ENCODE measurements at regions not wholly inside any gene's neighbourhood (a gene's known extent, or its start where the extent isn't known, plus 50 kb on each side); places are given as distances from the start of the nearest gene placed in this dataset.
"Not testable (repeated sequence)": the region's sequence is repeated elsewhere in the genome, so short reads cannot be mapped to it uniquely, and the experiment has no call there.

DNA sequence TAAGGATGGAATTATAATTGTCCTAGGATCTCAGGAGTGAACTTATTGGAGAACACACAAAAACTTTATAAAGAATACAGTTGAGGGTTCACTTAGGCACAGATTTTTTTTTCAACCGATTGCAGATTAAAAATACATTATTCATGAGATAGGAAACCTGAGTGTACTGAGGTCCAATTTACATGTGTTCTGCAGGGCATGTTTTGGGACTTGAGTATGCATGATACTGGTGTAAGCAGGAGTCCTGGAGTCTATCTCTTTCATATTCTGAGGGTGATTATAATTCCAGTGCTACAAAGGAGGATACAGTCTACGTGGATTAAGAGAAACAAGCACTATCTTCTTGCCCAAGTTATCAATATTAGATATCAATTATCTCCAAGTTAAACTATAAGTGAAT is 139.3 kb upstream of the HSFY2 start:
- intact Hi-C loops (cut with DNase I), result no loop called here
- Histone ChIP-seq H3K27me3 (replicated peaks; ENCODE audit: insufficient read depth) (no peaks in the 10 kb centered on the region), H3K4me1 (replicated peaks) (no peaks in the 10 kb centered on the region), H3K4me3 (no peak overlapping the region), H3K9me3 (no peaks in the 10 kb centered on the region), H3K27ac (no peak overlapping the region), H3K36me3 (no peaks in the 10 kb centered on the region)
- WGBS, result 93% methylated on average over 2 of the region's 2 CpGs
- TF ChIP-seq, protein P1, sequence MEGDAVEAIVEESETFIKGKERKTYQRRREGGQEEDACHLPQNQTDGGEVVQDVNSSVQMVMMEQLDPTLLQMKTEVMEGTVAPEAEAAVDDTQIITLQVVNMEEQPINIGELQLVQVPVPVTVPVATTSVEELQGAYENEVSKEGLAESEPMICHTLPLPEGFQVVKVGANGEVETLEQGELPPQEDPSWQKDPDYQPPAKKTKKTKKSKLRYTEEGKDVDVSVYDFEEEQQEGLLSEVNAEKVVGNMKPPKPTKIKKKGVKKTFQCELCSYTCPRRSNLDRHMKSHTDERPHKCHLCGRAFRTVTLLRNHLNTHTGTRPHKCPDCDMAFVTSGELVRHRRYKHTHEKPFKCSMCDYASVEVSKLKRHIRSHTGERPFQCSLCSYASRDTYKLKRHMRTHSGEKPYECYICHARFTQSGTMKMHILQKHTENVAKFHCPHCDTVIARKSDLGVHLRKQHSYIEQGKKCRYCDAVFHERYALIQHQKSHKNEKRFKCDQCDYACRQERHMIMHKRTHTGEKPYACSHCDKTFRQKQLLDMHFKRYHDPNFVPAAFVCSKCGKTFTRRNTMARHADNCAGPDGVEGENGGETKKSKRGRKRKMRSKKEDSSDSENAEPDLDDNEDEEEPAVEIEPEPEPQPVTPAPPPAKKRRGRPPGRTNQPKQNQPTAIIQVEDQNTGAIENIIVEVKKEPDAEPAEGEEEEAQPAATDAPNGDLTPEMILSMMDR (IDR thresholded peaks at IDR 0.05), result no peak
- TF ChIP-seq POLR2A (IDR thresholded peaks at IDR 0.05), result no peak
- no peak for TF ChIP-seq POLR2AphosphoS5 (IDR thresholded peaks at IDR 0.05)
- no peak for DNase-seq (ENCODE audit: low spot score)

DNA sequence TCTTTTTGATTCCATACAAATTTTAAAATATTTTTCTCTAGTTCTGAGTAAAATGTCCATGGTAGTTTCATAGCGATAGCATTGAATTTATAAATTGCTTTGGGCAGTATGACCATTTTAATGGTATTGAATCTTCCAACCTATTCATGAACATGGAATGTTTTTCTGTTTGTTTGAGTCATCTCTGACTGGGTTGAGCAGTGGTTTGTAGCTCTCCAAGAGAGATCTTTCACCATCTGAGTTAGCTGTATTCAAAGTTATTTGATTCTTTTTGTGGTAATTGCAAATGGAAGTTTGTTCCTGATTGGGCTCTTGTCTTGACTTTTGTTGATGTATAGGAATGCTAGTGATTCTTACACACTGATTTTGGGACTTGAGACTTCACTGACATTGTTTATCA is 136.3 kb upstream of the HSFY2 start:
- no peak for DNase-seq (ENCODE audit: low spot score)
- no peaks in the 10 kb centered on the region for H3K27me3 ChIP-seq (replicated peaks; ENCODE audit: insufficient read depth)
- intact Hi-C loops (cut with DNase I), result no loop called here
- H3K4me1 ChIP-seq (replicated peaks), result no peaks in the 10 kb centered on the region
- WGBS, result 100% methylated on average over 1 of the region's 1 CpG
- no peaks in the 10 kb centered on the region for H3K9me3 ChIP-seq
- TF ChIP-seq, protein P1 (IDR thresholded peaks at IDR 0.05), result no peak
- no peak for TF ChIP-seq POLR2A (IDR thresholded peaks at IDR 0.05)
- TF ChIP-seq POLR2AphosphoS5 (IDR thresholded peaks at IDR 0.05), result no peak
- no peak overlapping the region for H3K27ac ChIP-seq
- no peak overlapping the region for H3K4me3 ChIP-seq
- H3K36me3 ChIP-seq, result no peaks in the 10 kb centered on the region

DNA sequence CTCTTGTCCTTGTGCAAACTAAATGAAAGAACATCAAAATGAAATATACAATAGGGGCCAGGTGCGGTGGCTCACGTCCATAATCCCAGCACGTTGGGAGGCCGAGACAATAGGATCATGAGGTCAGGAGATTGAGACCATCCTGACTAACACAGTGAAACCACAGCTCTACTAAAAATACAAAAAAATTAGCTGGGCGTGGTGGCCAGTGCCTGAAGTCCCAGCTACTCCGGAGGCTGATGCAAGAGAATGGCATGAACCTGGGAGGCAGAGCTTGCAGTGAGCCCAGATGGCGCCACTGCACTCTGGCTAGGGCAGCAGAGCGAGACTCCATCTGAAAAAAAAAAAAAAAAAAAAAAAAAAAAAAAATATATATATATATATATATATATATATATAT is 132.7 kb upstream of the HSFY2 start:
- DNase-seq (ENCODE audit: low spot score); H3K27ac ChIP-seq; H3K9me3 ChIP-seq; H3K4me3 ChIP-seq; H3K27me3 ChIP-seq (replicated peaks; ENCODE audit: insufficient read depth); H3K4me1 ChIP-seq (replicated peaks); intact Hi-C loops (cut with DNase I); H3K36me3 ChIP-seq: not testable (repeated sequence)
- 88% methylated on average over 5 of the region's 8 CpGs for WGBS

DNA sequence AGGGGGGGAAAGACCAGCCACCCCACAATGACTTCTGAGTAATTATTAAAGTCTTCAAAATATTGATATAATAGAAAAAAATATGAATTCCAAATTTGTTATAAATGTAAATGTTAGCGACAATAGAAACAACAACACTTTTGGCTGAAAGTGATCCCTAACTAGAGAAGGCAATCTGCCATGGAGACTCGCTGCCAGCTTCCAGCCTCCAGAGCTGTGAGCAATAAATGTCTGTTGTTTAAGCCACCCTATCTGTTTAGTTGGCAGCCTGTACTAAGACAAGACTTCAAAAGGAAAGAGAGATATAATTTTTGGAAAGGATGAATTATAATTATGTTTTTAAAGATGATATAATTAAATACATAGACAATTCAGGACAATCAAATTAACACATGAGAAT is 130.8 kb upstream of the HSFY2 start:
- Histone ChIP-seq H3K9me3 (no peaks in the 10 kb centered on the region), H3K27ac (no peak overlapping the region), H3K27me3 (replicated peaks; ENCODE audit: insufficient read depth) (no peaks in the 10 kb centered on the region), H3K4me1 (replicated peaks) (no peaks in the 10 kb centered on the region), H3K36me3 (no peaks in the 10 kb centered on the region), H3K4me3 (no peak overlapping the region)
- TF ChIP-seq POLR2AphosphoS5 (IDR thresholded peaks at IDR 0.05) (no peak), POLR2A (IDR thresholded peaks at IDR 0.05) (no peak)
- TF ChIP-seq, protein P1 (IDR thresholded peaks at IDR 0.05), result no peak
- WGBS, result 17% methylated on average over 2 of the region's 2 CpGs
- intact Hi-C loops (cut with DNase I), result no loop called here
- DNase-seq (ENCODE audit: low spot score), result no peak

DNA sequence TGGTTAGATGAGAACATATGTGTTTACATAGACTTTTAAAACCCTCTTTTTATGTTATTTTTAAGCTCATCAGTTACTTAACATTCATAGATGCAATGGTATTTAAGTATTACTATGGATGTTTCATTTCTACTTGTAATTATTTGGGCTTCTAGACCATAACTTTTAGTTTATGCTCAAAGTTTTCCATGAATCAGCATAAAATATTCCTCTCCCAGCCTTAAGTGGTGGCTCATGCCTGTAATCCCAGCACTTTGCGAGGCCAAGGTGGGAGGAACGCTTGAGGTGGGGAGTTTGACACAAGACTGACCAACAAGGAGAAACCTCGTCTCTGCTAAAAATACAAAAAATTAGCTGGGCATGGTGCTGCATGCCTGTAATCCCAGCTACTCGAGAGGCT is 118.5 kb upstream of the HSFY2 start:
- H3K27ac ChIP-seq, result no peak overlapping the region
- H3K9me3 ChIP-seq, result no peaks in the 10 kb centered on the region
- TF ChIP-seq POLR2A (IDR thresholded peaks at IDR 0.05) (no peak), POLR2AphosphoS5 (IDR thresholded peaks at IDR 0.05) (no peak)
- TF ChIP-seq, protein P1 (IDR thresholded peaks at IDR 0.05), result no peak
- WGBS, result 79% methylated on average over 4 of the region's 4 CpGs
- intact Hi-C loops (cut with DNase I), result no loop called here
- no peak for DNase-seq (ENCODE audit: low spot score)
- no peaks in the 10 kb centered on the region for H3K27me3 ChIP-seq (replicated peaks; ENCODE audit: insufficient read depth)
- H3K4me3 ChIP-seq, result no peak overlapping the region
- no peaks in the 10 kb centered on the region for H3K36me3 ChIP-seq
- H3K4me1 ChIP-seq (replicated peaks), result no peaks in the 10 kb centered on the region
